ENCODE measurements at regions not wholly inside any gene's neighbourhood (a gene's known extent, or its start where the extent isn't known, plus 50 kb on each side); places are given as distances from the start of the nearest gene placed in this dataset.

GRCh38 chr4:73345399-73345975, 58.6 kb upstream of the ALB start:
- FAIRE-seq: no peak

More at GRCh38 chr4:73345399-73345975, 58.6 kb upstream of the ALB start:
- in situ Hi-C loops (cut with MboI): loop anchor here (5.0 kb wide), 1 partner anchor 312 kb away; no protein-coding TSS in a partner anchor
- no peak overlapping the region for H2AFZ ChIP-seq (ENCODE audit: control insufficient read depth, low read depth, low read length)
- no peaks in the 10 kb centered on the region for H3K4me1 ChIP-seq (ENCODE audit: control insufficient read depth, insufficient read depth, low read length)
- intact Hi-C loops (cut with micrococcal nuclease; ENCODE audit: unreplicated experiment): no loop called here
- no peak for TF ChIP-seq ZSCAN29 (IDR thresholded peaks at IDR 0.05)
- TF ChIP-seq EP300 (IDR thresholded peaks at IDR 0.05; ENCODE audit: borderline replicate concordance in 1 of 2, control insufficient read depth in 1 of 2, low read depth in 2 of 2, low read length in 2 of 2): no peak
- no peak for TF ChIP-seq RCOR1 (conservative IDR thresholded peaks at IDR 0.05; ENCODE audit: low read depth, low read length)
- TF ChIP-seq PAX5 (IDR thresholded peaks at IDR 0.05; ENCODE audit: borderline replicate concordance, low read depth, low read length): no peak
- no peak for TF ChIP-seq NFIC (IDR thresholded peaks at IDR 0.05; ENCODE audit: low read depth, low read length)
- no peak for TF ChIP-seq CUX1 (IDR thresholded peaks at IDR 0.05; ENCODE audit: insufficient replicate concordance, low read depth, low read length)
- no peaks in the 10 kb centered on the region for H4K20me1 ChIP-seq (ENCODE audit: control insufficient read depth, insufficient read depth)
- no peaks in the 10 kb centered on the region for H3K27me3 ChIP-seq (replicated peaks in 1 of 2; ENCODE audit: control insufficient read depth in 2 of 2, insufficient read depth in 2 of 2, low read length in 1 of 2)
- BruUV-seq (replicated peaks): no TSS peak
- ChIA-PET RAD21 (ENCODE audit: unreplicated experiment) (no interaction called here), CTCF (interaction anchor here (1.5 to 1.9 kb wide), 2 partner anchors 100 to 228 kb away, joined by 6 to 8 read pairs; no protein-coding TSS in a partner anchor), SMC1A (ENCODE audit: uncharacterized antibody, unreplicated experiment) (interaction anchor here (1.7 to 2.1 kb wide), 2 partner anchors 307 to 309 kb away, joined by 6 read pairs; no protein-coding TSS in a partner anchor), POLR2A (no interaction called here)
- no peak overlapping the region for H3K4me3 ChIP-seq
- H3K36me3 ChIP-seq (ENCODE audit: control insufficient read depth in 2 of 2, insufficient read depth in 2 of 2, low read length in 1 of 2): no peaks in the 10 kb centered on the region
- no peaks in the 10 kb centered on the region for H3K9me3 ChIP-seq (replicated peaks; ENCODE audit: control insufficient read depth, insufficient read depth, low read length)
- ATAC-seq (no peak), DNase-seq (ENCODE audit: low read depth, low spot score) (no peak)
- no peak overlapping the region for H3K9ac ChIP-seq (ENCODE audit: control insufficient read depth, insufficient read depth, low read length)
- no peaks in the 10 kb centered on the region for H3K79me2 ChIP-seq (ENCODE audit: control insufficient read depth, insufficient read depth, low read length)
- 1% methylated on average over 4 of the region's 4 CpGs for WGBS (ENCODE audit: insufficient coverage, insufficient replicate concordance, low lambda C conversion rate, missing lambda C conversion rate)
- H3K27ac ChIP-seq (ENCODE audit: control insufficient read depth, insufficient read depth): no peak overlapping the region
- H3K4me2 ChIP-seq (ENCODE audit: control insufficient read depth, insufficient read depth): no peak overlapping the region

All from GM12878 (cell line).